ENCODE measurements at regions not wholly inside any gene's neighbourhood (a gene's known extent, or its start where the extent isn't known, plus 50 kb on each side); places are given as distances from the start of the nearest gene placed in this dataset.
"Not testable (repeated sequence)": the region's sequence is repeated elsewhere in the genome, so short reads cannot be mapped to it uniquely, and the experiment has no call there.

DNA sequence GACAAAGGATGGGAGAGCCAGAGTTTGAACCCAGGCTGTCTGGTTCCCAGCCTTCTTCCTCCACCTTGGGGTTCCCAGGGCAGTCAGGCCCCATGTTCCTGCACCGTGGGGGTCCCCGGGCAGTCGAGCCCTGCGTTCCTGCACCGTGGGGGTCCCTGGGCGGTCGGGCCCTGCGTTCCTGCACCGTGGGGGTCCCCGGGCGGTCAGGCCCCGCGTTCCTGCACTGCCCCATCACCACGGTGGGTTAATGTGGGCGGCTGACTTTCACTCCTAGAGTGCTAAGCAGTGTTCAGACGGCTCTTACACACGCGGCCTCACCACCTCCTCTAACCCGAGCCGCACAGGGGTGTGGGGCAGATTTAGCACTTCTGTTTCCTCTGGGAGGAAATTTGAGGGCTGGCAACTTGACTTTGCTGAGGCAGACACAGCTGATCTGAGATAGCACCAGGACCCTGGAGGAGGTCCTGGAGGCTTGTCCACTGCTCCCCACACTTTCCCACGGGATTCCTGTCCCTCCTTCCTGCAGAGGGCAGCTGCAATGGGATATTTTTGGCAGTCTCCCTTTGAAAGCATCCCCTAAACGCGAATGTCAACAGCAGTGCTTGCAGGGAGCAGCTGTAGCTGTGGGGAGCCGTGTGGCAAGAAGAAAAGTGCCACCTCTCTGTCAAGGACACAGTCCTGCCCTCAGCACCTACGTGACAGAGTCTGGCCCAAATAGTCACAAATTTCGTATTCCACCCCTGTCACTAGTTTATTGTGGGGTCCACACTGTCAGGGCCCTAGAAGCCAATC lies 239.4 kb downstream of the TEX29 start:
- DNase-seq, result no peak

DNA sequence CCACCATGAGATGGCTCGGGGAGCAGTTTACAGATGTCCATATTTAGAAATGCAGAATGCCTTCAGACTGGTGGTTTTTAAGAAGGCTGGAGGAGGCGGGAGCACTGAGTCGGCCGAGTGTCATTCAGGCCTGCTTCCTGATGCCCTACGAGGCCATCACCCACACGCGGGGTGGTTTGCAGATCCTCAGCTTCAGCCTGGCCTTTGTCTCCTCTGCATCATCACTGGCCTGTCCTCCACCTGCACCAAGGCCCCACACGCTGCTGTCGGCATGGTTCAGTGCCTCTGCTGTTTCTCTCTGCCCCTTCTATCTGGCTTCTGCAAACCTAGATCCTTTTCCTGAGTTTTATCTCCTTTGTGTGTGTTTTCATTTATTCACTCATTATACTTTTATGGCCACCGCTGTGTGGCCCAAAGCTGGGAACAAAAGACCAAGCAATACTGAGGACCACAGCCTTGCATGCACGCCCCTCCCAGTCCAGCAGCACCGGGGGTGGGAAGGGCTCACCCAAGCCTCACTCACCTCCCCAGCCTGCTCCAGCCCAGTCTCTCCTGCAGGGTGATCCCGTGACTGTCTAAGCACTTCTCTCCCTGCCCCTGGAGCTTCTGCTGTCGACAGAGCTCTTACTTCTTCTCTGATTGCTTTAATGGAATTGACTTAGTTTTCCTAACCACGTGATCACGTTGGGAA lies 240.8 kb downstream of the TEX29 start:
- no peak for DNase-seq

DNA sequence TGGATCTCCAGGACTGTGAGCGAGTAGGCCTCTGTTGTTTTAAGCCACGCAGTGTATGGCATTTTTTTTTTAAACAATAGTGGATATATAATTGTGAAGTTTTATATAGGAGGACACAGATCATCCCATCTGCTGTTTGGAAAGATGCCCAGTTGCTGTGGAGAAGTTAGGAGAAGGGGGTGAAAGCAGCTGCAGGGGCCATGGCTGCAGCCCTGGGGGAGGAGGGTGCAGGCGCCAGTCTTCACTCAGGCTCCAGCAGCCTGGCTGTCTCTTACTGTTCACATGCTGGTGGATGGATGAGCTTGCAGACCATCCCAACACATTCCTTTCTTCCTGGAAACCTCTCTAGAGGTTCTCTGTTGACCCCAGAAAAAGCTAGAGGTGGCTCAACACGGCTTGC lies 242.3 kb downstream of the TEX29 start:
- DNase-seq, result no peak

DNA sequence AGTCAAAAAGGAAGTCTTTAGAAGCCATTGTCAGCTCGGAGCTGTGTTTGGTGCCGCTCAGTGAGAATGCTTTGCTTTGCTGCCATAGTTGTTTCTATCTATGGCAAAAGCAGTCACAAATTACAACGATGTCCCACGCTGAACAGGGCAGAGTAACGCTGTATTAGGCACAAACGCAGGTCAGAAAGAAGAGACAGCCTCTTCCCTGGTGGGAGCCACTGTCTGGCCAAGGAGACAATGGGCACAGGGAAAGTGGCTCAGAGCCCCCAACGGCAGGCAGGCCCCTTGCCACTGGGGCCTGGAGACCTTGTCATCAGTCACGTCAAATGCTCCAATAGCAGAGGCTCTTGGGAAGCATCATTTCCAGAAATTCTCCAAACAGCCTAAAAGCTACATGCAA lies 244.2 kb downstream of the TEX29 start:
- DNase-seq, result no peak

DNA sequence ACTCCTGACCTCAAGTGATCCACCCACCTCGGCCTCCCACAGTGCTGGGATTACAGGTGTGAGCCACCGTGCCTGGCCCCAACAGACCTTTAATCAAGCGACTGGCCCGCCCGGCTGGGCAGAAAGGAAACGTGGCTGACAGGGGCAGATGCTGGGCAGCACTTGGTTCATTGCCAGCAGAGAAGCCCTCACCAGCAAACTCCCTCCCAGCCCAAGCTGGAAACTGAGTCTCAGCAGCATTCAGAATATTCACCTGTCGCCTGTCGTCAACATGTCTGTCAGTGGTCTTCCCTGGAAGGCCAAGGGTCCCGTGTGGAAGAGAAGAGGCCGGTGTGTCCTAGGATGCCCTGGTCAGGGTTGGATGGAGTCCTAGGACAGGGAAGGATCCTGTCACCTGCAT lies 245.0 kb downstream of the TEX29 start:
- no peak for DNase-seq

DNA sequence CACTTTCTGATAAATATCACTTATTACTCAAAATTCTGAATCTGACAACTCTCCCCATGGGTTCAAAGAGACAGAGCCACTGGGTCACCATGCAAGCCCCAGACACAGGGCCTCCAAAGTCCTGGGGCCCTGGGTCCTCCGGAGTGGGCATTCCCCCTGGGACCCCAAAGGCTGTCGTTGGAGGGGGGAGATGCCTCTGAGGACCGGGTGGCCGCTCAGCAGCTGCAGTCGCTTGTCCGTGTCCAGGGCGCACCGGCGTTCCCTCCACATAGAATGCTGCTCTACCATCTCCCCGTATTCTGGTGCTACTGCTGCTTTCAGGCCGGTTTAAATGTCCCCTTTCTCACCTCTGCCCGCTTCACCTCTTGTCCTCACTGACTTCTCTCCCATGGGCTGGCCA lies 246.1 kb downstream of the TEX29 start:
- DNase-seq, result no peak

DNA sequence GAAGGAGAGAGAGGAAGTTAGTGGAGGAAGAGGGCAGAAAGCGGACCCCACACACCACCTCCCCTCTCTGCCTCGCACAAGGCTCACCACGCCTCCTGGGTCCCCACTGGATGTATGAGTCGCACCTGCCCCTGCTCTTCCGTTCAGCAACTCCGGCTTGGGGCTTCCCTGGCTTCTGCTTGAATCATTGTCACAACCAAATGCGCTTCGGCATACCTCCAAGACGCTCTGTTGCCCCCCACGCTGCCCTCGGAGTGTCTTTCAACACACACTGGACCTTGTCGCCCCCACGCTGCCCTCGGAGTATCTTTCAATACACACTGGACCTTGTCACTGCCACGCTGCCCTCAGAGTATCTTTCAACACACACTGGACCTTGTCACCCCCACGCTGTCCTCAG lies 247.2 kb downstream of the TEX29 start:
- no peak for DNase-seq

DNA sequence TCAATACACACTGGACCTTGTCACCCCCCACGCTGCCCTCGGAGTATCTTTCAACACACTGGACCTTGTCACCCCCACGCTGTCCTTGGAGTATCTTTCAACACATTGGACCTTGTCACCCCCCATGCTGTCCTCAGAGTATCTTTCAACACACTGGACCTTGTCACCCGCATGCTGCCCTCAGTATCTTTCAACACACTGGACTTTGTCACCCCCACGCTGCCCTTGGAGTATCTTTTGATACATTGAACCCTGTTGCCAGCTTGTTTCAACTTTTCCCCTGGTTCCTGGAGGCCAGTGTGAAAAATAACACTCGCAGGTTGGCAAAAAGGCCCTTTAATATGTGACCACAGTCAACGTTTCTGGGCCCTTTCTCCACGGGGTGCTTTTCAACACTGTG lies 247.8 kb downstream of the TEX29 start:
- DNase-seq, result no peak

DNA sequence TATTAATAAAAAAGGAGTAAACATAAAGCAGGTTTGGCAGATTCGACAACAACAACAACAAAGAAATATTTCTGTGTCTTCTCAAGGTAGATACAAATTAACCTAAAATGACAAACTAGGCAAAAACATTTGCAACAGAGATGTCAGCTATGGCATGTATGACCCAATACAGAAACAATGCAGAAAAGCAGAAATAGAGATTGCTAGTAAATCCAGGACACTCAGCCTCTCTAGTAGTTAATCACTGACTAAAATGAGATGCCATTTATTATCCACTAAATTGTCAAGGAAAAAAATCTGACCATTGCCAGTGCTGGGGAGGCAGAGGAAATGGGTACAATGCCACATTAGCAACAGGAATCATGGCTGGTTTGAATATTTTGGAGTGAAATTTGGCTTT lies 250.5 kb downstream of the TEX29 start:
- DNase-seq, result no peak

DNA sequence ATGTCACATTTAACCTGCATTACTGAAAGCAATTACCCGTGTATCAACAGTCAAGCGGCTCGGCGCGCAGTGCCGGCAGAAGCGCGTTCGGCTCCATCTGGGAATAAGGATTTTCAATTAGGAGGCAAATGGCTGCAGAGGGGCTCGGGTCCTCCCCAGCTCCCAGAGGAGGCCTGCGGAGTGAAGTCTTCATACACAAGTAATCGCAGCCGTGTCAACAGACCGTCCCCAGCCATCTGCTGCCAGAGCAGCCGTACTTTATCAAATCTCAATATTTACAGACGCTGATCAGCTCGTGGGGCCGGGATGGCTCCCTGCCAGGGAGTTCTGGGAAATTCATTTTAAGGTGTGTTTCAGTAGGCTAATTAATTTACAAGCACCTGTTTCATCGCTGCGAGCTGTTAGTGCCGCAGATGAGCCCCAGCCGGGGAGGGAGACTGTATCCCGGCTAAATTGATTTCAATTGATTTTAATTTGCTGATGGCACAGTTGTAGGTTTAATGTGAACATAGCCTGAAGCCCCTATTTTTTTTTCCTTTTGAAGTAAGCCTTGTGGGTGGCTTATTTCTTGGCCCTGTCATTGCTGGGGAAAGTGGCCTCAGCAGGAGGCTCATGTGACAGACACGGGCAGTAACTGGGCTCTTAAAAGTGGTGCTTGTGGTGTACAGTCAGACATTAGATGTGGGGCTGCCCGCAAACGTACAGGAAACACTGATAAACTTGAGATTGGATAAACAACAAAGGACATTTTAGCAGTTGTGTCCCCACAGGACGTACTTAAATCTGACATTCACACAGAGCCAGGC lies 252.7 kb downstream of the TEX29 start:
- peak; percentile 99 for DNase-seq

DNA sequence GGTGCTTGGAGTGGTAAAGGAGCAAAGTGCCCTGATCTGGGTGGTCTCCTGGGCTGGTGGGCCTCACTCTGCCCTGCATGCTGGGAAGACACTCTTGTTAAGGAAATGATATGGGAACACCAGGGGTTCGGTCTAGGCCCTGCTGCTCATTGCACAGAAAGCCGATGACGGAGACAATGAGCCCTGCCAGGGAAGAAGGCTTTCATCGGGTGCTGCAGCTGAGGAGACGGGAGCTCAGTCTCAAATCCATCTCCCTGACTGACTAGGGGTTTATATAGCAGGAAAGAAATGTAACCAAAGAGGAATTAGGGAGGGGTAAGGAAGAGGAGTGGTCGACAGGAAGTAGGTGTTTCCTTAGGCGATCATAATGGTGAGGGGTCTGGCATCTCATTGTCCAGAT lies 253.4 kb downstream of the TEX29 start:
- DNase-seq, result no peak

DNA sequence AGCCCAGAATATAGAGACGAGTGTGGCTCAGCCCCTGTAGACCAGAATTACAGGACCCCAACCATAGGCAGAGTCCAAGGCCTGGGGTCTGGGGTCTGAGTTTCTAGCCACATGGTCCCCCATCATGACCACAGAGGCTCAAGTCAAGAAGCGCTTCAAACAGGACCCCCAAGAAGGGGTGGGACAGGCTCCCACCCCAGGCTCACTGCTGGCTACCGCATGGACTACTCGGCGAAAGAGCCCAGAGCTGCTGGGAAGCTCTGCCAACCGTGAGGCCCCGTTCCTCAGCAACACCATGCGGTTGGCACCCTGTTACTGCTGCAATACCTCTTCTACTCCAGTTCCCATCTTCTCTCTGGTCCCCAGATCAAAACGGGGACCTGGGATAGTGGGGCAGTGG lies 254.8 kb downstream of the TEX29 start:
- DNase-seq, result no peak

DNA sequence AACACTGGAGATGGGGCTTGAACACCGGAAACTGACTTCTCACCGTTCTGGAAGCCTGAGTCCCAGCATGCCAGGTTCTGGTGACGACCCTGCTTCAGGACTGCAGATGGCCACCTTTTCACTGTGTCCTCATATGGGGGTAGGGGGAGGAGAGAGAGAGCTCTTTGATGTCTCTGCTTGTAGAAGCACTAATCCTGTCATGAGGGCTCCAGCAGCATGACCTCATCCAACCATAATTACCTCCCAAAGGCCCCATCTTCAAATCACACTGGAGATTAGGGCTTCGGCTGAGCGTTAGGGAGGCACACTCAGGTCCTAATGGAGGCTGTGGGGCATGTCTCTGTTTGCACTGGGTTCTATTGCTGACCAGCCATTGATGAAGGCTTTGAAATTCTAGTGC lies 255.3 kb downstream of the TEX29 start:
- no peak for DNase-seq

DNA sequence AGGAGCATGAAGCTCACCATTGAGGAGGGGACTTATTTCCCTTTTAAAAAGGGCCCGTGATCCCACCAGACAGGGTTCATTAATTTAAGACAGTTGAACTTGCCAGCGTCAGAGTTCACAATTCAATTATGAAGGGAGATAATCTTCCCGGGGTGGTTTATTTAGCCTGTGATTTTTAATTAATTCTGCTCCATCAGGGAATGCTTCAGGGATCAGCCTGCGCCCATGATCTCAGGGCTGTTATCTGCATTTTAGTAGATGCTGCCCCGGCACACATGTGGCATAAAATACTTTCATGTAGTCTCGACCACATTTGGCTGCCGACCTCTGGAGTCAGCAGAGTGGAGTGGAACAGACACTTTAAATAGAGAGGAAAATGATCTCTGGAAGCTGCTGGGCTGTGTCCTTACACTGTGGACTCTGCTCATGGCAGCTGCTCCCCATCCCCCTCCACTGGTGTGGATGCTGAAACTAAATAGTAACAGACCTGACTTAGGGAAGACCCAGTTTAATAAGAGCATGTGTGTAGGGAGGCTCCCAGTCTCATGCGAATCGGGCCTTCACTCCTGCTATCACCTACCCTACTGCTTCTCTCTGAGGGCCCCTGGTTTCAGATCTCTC lies 256.9 kb downstream of the TEX29 start:
- no peak for DNase-seq

DNA sequence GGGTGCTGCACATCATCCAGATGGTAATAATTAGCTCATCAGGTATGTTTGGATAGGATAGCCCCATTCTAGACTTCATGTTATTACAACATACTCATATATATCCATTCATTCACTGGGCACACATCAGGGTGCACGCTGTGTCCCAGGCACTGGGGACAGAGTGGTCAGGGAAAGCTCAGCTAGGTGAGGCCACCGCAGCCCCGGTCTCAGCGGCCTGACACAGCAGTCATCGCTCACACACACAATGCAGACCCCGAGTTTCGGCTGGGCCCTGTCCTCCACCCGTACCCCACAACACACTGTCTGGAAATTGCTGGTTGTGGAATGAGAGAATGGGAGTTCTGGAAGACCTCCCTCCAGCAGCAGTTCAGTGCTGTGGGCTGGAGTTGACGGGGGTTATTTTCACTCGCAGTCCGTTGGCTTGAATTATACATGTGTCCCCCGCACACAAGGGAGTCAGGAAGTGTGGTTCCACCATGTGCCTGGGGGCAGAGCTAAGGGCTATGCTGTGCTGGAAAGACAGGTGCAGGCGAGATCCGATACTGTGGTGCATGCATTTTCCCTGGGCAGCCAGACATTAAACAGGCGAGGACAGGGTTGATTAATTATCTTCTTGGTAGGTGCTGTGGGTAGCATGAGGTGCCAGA lies 257.6 kb downstream of the TEX29 start:
- no peak for DNase-seq

DNA sequence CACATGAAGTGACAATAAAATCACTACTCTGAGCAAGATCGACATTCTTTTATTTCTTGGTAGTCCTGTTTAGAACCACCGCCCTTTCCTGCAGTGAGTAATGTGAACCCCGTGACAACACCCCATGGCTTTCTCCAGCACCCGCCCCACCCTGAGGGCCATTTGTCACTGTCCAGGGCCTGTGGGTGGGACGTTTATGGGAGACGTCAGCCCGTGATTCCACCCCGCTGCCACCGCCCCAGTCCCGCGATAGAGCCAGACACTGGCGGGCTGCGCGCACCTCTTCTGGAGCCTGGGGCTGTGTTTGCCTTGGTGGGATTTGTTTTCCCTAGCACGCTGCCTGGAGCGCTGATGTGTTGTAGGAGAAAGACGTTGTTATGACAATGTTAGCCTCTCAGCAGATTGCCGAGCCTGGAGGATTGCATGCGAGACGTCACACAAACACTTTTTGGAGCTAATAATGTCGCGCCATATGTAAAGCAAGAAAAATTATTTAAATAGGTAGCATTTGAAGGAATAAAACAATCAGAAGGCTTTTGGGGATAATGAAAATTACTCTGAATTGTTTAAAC lies 263.7 kb downstream of the TEX29 start:
- DNase-seq, result peak; percentile 95

DNA sequence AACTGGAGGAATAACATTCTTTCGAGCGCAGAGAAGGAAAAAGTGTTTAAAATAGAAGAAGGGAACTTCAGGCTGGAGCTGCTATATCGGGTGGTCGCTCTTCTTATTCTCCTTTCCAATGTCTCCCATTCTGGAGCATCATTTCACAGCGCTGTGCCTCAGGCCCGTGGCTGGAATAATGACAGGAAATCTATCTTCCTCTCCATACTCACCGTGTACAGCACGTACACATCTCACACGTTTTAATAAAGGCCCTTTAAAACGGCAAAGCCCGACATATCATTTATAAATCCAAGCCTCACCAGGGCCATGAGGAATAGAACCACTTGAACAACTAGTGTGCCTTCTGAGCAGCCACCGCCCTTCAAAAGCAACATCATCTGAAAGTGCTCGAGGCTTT lies 264.4 kb downstream of the TEX29 start:
- DNase-seq, result no peak

DNA sequence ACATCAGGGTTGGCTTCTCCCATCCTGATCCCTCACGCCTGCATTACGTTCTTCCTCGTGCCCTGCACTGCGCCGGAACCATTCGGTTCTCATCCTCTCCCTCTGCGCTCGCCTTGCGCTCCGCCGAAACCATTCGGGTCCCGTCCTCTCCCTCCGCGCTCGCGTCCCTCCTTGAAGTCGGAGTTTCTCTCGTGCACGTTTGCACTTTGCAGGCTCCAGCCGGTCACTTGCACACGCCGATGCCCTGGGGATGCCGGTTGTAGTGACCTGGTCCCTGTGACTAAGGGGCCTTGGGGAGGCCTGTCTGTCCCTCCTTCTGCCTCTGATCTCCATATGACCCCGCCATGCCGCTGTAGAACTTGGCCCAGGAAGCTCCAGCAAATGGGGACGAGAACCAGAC lies 265.8 kb downstream of the TEX29 start:
- no peak for DNase-seq

DNA sequence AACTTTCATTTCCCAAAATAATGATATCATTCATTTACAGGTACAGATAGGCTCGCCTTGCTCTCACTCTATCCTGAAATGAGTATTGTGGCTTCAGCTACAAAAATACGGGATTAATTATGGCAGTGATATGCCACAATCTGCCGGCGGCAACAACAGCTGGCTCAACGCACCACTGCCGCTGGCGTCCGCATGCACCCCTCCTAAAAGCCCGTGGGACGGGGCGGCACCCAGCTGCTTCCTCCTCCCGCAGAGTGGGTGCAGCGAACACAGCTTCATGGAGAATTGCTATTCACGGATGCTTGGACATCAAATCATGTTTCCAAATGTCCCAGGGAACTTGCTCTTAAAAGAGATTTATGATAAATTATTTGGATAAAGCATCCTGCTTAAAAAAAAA lies 266.8 kb downstream of the TEX29 start:
- DNase-seq, result no peak

DNA sequence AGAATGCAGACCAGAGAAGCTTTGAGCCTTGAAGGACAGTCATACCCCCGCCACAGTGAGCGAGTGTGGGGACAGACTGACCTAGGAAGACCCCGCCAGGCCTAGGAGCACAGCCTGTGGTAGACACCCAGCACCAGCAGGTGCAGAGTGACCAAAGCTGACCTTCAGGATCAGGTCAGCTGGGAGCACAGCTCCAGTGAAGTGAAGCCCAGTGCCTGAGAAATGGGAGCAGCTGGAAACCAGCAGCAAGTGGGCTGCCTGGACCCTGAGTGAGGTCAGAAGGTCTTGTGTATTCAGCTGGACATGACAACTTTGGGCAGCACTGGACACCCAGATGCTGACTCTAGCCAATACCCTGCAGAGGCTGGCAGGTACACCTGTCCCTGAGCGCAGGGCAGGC lies 268.9 kb downstream of the TEX29 start:
- no peak for DNase-seq

DNA sequence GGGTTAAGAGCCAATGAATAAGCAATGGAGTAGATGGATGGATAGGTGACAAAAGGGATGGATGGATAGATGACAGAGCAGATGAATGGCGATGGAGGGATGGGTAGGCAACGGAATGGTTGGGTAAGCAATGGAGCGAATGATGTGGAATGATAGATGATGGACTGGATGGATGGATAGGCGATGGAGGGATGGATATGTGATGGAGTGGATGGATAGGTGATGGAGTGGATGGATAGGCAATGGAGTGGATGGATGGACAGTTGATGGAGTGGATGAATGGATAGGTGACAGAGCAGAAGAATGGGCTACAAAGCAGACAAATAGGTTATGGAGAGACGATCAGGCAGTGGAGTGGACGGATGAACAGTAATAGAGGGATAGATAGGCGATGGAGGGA lies 269.6 kb downstream of the TEX29 start:
- no peak for DNase-seq

DNA sequence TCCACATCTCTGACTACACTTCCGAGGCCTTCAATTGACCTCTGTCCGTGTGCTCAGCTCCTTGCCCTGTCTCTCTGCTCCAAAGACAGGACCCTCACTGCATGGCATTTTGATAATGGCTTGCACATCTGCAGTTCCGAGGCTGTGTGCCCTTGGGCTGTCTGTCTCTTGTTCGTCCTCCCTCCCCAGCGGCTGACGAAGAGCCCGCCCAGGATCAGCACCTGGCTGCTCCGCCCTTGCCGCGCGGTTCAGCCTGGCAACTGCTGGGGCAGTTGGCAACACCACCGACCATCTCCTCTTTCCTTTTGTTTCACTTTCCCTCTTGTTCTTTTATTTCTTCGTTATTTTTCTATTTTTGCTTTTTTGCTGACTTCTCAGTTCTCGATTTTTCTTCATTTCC lies 270.4 kb downstream of the TEX29 start:
- no peak for DNase-seq

DNA sequence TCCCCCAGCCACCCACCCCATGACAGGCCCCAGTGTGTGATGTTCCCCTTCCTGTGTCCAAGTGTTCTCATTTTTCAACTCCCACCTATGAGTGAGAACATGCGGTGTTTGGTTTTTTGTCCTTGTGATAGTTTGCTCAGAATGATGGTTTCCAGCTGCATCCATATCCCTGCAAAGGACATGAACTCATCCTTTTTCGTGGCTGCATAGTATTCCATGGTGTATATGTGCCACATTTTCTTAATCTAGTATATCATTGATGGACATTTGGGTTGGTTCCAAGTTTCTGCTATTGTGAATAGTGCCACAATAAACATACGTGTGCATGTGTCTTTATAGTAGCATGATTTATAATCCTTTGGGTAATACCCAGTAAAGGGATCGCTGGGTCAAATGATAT lies 273.0 kb downstream of the TEX29 start:
- DNase-seq, result not testable (repeated sequence)
